Tibial nerve (tissue), 4 donors: ENCODE measurements at regions not wholly inside any gene's neighbourhood (a gene's known extent, or its start where the extent isn't known, plus 50 kb on each side); places are given as distances from the start of the nearest gene placed in this dataset.

ENCODE experiments used
- EP300 ChIP-seq, 2 donors: sonication (generic); formaldehyde crosslinking; IDR thresholded peaks; one replicate each; pipeline ENCODE4 v1.6.1; 2017; ENCODE audit warnings: antibody characterized with exemption in 2 of 2, mild to moderate bottlenecking in 1 of 2
- TF ChIP-seq, protein P1 (sequence below), 5 experiments: fragments of 200-600 bp in 3 of 5; fragments of 450-650 bp in 2 of 5; sonication (generic) in 3 of 5; IDR thresholded peaks; one replicate each; pipeline ENCODE4 v1.5.1; 2016 to 2019; ENCODE audit warnings: antibody characterized with exemption in 5 of 5, mild to moderate bottlenecking in 3 of 5, moderate library complexity in 2 of 5

GRCh38 chr6:156080371-156080770, 624.7 kb upstream of the NOX3 start:
- no peak for TF ChIP-seq EP300 (IDR thresholded peaks at IDR 0.05)
- TF ChIP-seq, protein P1, sequence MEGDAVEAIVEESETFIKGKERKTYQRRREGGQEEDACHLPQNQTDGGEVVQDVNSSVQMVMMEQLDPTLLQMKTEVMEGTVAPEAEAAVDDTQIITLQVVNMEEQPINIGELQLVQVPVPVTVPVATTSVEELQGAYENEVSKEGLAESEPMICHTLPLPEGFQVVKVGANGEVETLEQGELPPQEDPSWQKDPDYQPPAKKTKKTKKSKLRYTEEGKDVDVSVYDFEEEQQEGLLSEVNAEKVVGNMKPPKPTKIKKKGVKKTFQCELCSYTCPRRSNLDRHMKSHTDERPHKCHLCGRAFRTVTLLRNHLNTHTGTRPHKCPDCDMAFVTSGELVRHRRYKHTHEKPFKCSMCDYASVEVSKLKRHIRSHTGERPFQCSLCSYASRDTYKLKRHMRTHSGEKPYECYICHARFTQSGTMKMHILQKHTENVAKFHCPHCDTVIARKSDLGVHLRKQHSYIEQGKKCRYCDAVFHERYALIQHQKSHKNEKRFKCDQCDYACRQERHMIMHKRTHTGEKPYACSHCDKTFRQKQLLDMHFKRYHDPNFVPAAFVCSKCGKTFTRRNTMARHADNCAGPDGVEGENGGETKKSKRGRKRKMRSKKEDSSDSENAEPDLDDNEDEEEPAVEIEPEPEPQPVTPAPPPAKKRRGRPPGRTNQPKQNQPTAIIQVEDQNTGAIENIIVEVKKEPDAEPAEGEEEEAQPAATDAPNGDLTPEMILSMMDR (IDR thresholded peaks at IDR 0.05): no peak
